Left lobe of liver (tissue), 2 donors: ENCODE measurements at regions not wholly inside any gene's neighbourhood (a gene's known extent, or its start where the extent isn't known, plus 50 kb on each side); places are given as distances from the start of the nearest gene placed in this dataset.
A peak's percentile ranks its signal among the peaks of the same experiment; 100 is the strongest.

Experiments used
- ATAC-seq: fragments of 200-7000 bp; cut with Tn5 transposase; one replicate; pipeline ENCODE4 v1.9.1; 2020; ENCODE audit warnings: mild to moderate bottlenecking, moderate library complexity
- DNase-seq: peaks from one replicate; pipeline ENCODE4 v3.0.0-alpha.2; 2020; ENCODE audit warnings: low spot score
- donor health status: DM: no; HTN: no; CAD: no; lungs with moderate emphysema.
- donor health status: DM: no; HTN: yes; CAD: no.

DNA sequence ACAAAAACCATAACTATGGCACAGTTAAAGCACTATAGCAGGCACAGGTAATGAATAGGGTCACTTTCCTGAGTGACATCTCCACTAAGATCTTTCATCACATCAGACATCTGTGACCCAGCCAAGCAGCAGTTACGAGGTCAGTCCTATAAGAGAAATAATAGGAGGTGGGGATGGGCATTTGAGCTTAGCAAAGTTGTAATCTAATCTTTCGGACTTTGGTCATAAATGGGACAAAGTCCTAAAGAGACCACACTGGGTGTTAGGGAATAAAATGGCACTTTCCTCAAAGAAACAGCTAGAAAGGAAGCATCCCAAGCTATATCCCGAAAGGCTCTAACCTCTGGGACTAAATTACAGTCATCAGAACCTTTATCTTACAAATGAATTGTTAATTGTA lies 432.2 kb downstream of the PIK3R1 start:
- DNase-seq: no peak
- ATAC-seq: peak; percentile 5

DNA sequence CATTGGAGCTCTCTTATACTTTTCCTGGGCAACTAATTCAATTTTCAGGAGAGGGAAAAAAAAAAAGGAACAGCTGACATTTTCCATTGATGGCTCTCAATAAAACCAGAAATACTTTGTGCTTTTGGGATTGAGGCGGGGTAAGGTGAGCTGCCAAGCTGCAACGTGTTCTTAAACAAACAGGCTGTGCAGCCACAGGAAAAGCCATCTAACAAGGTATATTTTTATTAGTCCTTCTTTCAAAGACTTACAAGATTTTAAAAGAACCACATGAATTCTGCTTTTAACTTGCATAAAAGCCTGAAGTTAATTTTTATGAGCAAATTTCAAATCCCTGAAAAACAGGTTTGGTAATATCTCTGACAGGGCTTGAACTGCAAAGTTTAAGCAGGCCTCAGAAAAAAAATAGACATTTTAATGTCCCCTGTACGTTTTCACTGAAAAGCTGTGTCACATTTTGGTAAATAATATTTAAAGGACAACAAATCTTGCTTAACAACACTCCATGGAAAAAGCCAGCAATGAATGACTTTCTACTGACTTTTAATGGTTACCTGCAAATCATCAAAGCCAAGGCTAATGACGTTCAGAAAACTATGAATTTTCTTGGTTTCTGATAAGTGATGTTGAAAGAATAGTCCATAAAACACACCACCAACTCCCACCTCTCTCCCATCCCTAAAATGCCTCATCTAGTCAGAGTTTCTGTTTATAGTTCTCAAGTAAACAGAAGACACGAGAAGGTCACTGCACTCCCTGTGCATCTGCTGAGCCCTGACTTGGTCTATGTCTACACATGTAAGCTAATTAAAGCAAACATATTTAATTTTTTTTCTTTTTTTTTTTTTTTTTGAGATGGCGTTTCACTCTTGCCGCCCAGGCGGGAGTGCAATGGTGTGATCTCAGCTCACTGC lies 433.6 kb downstream of the PIK3R1 start:
- ATAC-seq: peak; percentile 70
- no peak for DNase-seq

DNA sequence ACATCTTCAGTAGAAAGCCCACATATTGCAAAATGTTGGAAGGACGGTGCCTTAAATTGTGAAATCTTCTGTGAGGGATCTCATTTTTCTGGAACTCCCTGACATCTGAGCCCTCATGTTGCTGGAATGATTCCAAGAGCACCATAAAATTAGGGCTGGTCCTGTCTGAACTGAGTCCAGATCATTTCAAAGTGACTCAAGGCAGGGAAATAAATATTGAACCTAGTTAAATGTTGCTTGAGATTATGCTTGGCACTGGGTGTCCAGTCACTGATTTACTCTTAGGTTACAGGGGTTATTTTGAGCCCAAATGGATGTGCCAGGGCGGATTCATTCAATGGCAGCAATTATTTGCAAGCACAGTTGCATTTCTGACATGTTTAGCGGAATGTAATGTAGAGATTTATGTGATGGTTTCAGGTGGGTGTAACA lies 437.0 kb downstream of the PIK3R1 start:
- DNase-seq: no peak
- peak; percentile 57 for ATAC-seq

DNA sequence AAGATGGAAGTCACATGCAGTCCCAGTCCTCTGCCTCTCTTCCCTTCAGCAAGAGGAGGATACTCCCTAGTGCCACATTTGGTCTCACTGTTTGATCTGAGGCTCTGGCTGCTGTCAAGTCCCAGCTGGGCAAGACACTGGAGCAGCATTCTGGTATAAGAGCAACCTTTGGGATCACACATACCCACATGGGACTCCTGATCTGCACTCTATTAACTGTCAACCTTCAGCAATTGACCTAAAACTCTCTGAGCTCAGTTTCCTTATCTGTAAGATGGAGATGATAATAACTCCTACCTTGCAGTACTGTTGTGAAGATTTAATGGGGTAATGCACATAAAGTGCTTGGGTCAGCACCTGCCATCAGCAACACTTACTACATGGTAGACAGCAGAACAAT lies 437.9 kb downstream of the PIK3R1 start:
- ATAC-seq: no peak
- DNase-seq: no peak

DNA sequence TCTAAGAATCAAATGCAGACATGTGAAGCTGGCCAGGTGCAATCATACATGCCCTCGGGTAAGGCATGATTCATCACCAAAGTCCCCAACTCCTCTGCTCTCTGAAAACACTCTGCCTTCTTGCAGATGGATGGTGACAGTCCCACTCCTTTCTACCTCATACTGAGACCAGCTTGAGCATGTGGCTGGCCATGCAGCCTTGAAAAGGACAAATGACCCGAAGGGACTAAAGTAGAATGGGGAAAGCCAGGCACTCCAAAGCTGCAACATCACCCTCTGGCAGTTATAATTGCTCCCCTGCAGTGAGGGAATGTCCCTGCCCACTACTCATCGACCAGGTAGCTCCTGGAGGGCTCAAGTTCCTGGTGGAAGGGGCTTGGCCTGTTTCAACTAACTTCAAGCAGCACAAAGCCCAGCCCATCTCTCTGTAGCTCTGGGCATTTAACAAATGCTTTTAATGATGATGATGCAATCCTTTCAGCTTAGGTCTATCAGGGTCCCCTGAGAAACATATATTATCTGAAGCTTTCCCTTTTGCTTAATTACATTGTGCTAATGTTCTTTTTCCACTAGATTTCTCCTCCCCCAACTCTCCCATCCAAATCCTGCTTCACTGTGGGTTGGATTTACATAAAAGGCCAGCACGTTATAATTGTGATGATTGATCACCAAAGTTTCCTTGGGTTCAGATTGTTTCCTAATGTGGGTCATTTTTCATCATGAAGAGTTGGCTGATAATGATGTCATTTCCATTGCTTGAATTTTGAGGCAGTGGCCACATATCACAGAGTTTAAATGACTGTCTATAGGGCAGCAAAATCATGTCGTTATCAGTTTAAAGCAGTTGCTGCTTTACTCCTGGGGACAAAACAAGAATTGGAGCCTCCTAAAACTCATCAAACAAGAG lies 436.5 kb upstream of the SLC30A5 start:
- no peak for DNase-seq
- no peak for ATAC-seq

DNA sequence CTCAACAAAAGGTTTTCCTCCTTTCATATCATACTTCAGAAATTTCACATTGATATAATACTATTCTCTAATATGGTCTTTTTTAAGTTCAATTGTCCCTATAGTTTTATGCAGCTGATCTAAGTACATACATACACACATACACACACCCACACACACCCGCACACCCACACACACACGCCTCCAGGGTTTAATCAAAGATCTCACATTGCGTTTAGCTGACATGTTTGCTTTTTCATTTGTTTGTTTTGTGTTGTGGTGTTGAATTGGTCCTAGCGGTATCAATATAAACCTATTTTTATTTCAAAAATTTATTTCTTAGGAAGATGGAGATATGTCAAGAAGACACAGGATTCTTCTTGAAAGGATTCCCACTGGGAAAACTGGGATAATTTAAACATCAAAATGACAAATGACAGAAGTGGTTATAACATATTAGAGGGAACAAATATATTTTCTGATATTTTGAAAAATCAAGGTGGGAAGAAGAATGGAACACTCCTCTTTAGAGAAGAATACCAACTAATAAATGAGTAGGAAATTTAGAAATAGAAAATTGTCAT lies 434.9 kb upstream of the SLC30A5 start:
- DNase-seq (no peak), ATAC-seq (no peak)

DNA sequence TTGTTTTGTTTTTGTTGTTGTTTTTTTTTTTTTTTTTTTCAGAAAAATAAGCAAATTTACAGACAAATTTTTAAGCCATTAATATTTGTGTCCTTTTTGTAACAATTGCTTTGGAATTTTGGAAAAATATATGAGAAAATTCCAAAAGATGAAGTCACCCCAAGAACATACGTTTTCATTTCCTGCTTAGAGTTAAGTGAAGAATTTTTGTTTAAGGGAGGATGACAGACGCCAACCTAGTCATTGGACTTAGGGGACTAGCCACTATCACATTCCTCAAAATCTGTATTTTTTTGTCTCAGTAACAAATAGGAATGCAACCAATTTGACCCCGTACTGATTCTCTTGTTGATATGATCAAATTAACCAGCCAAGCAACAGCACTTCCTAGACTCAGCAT lies 433.9 kb upstream of the SLC30A5 start:
- ATAC-seq (no peak), DNase-seq (no peak)

DNA sequence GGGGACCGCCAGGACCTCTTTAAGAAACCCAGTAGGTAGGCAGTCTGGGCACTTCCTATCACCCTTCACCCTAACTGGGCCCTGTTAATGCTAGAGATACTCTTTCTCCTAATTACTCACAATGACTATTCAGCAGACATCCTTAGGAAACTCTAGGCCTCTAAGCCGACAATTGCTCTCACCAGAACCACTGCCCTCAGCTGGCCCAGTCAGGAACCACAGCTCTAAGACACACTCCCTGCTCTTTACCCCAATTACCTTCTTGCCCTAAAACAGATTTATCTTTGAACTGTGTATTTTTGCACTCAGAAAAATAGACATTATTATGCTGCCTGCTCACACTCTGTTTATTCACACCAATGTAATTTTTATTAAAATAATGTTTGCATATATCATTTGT lies 432.6 kb upstream of the SLC30A5 start:
- ATAC-seq (peak; percentile 79), DNase-seq (no peak)

DNA sequence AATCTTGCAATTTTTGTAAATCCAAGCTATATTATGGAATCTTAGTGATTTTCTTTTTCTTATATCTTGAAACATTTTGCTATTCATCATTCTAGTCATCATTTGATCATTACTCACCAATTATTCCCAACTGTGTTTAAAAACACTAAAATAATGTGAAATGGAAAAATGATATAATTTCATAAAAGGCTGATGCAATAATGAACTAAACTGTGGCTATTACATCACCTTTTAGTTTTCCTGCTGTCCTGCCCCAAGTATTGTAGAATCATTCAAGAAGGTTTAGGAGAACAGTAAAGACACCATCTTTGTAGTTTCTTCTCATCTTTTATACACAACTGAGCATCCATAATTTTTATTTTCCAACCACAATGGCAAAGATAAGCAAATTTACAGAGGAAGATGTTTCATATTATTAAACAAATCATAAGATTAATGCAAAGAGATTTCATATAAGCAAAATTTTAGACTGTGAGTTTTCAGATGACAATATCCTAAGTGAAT lies 431.0 kb upstream of the SLC30A5 start:
- no peak for ATAC-seq
- DNase-seq: no peak

DNA sequence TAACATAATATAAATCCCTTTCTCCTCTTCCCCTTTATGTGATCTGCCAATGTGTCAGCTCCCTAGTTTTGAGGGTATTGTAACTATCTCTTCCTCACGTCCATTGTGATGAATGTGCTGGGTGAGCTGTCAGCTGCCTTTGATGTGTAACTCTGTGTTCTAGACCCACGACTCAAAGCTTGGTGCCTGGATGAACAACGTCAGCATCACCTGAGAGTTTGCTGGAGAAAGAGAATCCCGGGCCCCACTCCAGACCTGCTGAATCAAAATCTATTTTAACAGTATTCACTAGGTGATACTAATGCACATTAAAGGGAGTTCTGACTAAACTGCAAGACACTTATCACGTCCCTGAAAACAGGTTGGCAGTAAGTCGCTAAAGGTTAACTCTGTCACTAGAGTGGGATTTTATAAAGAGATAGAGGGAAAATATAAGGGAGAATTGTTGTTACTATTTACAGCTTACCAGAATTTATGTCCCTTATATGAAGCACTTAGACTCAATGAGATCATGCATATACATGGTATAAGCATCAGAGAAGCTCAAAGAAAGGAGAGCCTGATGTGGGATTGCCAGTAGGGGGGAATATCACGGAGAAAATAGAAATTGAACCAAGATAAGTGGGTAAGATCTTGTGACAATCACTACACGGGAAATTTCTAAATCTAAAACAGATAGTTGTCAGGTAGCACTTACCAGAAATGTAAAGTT lies 423.8 kb upstream of the SLC30A5 start:
- ATAC-seq: no peak

DNA sequence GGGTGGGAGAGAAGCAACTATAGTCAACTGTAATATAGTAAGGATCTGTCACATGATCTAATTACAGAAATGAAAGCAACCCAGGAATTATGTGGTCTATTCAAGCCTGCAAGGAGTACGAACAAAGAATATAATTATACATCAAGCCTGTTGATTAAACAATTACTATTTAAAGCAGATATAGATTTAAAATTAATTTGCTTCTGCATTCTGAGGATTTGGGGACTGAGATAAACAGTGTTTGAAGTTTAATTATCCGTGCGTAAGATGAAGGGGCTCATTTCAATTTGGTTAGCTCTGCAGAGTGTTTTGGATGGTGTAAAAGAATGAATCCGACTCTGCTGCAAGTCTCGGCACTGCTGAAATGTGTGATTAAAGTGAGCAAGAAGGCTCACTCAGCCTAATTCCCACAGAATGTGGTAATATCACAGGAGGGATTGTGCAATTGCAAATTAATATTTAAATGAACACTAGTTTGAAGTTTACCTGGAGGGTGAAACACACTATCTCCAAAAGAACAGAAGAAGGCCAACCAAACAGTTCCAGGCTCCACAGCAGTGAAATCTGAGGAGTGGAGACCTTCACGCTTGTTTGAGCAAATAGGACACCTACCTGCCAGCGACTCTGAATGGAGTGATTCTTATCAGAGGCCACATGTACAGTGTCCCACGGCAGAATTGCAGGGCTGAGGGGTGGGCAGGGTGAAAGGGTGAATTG lies 420.6 kb upstream of the SLC30A5 start:
- DNase-seq (peak; percentile 80), ATAC-seq (peak; percentile 87)

More for the DNA sequence above, 423.8 kb upstream of the SLC30A5 start:
- no peak for DNase-seq

DNA sequence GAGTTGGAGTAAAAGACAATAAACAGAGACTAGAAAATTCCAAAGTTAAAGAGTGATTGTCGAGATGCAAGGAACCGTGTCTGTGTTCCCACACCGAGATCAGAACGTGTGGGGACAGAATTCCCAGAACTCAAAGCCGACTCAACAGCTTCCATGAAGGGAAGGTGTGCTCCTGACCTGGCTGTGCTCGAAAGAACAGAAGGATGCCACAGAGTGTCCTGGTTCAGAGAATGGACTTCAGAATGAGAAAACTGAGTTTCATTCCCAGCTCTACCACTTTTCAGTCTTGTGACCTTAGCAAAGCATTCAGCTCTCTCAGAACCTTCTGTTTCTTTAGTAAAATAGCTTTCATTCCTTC lies 420.0 kb upstream of the SLC30A5 start:
- no peak for DNase-seq
- peak; percentile 65 for ATAC-seq

DNA sequence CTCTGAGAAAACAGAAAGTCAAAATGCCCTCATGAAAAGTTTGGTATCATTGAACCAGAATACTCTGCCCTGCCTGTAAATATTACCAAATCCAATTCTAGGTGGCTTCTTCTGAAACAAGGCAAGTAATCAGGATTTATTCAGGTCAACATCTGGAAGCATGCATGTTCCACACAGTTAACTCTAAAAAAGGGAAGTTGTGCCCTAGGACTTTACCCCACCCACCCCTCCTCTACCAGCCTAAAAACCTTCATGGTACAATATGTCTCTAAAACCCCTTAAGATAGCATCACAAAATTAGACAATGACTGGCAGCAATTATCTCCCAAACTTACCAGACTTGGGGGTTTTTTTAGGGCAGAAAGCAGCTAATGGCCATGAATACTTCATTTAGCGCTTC lies 414.8 kb upstream of the SLC30A5 start:
- DNase-seq: no peak
- ATAC-seq: no peak

DNA sequence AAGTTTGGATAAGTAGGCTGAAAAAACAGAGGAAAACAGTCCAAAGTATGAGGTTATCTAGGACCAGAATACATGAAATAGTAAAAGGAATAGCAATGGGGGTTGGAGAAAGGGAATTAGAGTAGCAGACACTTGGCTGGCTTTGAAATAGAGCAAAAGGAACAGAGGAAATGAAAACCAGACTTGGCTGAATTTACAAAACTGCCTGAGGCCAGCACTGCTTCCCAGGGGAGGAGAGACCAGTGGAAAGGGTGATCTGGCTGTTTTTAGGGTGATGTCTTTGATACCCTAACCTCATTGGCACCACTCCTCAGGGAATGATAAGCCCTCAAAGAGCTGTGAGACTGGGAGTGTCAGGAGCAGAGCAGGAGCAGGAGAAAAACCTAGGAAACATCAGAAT lies 413.4 kb upstream of the SLC30A5 start:
- peak; percentile 4 for ATAC-seq
- no peak for DNase-seq

DNA sequence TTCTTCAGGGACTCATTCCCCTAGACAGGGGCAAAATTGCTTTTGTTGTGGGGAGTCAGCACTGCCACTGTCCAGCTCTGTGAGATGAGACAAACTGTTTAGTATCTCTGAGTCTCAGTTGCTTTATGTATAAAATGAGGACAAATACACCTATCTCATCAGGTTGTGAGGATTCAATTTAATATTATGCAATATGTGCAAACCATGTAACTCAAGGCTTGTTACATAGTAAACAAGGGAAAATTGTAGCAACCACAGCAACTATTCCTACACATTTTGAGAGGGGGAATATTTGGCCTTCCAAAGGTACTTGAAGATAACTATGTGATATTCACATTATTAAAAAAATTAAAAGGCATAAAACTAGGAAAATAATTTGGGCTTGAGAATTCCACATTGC lies 411.9 kb upstream of the SLC30A5 start:
- ATAC-seq: peak; percentile 15

DNA sequence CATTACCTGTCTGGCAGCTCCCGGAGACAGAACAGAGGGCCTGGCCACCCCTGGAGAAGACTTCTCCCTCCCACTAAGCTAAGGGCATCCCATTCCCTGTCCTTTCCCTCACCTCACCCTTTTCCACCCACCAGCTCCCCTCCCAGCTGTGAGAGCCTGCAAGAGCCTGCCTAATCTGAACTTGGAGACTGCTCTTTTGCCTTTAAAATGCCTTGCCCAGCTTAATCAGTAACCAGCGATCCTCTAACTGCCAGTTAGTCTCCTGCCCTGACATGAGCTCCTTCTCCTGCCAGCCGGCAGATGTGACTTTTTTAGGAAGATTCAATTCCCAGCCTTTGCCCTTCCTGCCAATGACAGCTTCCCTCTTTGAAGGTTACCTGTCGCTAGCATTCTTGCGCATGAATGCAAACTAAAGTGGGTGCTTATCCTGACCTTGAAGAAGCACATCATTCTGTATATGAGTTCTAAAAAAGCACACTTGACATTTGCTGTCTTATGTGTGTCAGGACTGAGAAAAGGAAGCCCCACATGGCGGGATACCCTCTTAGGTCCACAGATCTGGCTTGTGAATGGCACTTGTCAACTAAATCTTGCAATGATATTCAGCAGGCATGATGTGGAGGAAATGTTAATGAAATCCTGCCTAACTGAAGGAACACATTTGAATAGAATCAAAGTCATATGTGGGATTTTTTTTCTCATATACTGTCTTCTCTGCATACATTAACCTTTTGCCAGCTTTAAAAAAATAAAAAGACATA lies 411.2 kb upstream of the SLC30A5 start:
- DNase-seq (peak; percentile 85), ATAC-seq (peak; percentile 89)

More for the DNA sequence above, 411.9 kb upstream of the SLC30A5 start:
- DNase-seq: no peak

DNA sequence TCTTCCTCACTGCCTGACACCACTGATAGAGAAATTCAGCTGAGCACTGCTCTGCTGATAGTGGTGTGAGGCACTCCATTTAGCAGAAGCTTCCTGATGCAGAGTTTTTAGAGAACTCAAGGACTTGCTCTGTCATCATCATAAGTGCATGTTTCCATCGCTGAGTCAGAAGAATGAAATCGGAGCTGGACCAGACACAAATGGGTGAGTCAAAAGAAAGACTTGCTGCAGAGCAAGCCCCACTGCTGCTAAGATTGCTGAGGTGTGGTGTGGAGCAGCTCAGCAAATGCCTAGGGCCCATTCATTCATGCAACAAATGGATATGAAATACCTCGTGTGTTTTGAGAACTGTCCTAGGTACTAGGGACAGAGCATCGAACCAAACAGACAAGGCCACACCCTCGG lies 410.2 kb upstream of the SLC30A5 start:
- DNase-seq (no peak), ATAC-seq (no peak)

DNA sequence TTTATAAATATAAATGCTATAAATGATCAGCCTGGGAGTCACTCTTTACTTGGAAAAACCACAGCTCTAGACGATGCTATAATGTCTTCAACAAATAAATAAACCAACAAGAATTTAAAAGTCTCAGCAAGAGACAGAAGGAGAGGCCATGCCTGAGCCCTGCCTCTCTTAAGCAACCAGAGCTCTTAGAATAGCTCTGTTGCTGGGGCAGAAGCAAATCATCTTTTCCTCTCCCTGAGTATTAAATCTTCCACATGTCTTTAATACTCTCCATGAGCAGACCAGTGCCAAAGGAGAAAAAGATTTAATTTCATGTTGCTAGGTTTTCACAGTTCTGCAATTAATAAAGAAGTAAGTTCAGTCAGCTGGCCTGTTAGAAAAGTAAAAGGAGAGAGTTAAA lies 408.0 kb upstream of the SLC30A5 start:
- ATAC-seq: no peak
- no peak for DNase-seq

DNA sequence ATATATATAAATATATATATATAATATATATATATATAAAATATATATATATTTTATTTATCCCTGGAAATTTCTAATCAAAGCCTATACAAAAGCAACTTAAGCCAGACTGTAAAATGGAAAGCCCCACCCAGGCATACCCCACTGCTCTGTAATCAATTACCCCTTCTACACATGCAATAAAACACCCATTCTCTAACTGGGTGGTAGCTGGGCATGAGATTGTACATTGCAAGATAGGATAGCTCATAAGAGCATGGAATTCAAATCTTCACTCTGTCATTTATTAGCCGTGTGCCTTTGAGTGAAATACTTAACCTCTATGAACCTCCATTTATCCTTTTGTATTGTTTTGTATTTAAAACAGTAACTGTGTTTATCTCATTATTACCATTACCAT lies 405.3 kb upstream of the SLC30A5 start:
- ATAC-seq: peak; percentile 46
- DNase-seq: no peak
